Sigmoid colon (tissue), 6 donors: ENCODE measurements at regions not wholly inside any gene's neighbourhood (a gene's known extent, or its start where the extent isn't known, plus 50 kb on each side); places are given as distances from the start of the nearest gene placed in this dataset.

Source experiments
- DNase-seq: peaks from one replicate; pipeline ENCODE4 v3.0.0-alpha.2; 2019
- H3K27ac ChIP-seq, 4 donors: fragments of 200-600 bp; sonication (generic); one replicate each; pipeline ENCODE4 v1.5.1; 2016 to 2019; ENCODE audit warnings: mild to moderate bottlenecking in 1 of 4
- H3K27me3 ChIP-seq, 3 donors: fragments of 200-600 bp; sonication (generic); one replicate each; pipeline ENCODE4 v1.5.1; 2019; ENCODE audit warnings: mild to moderate bottlenecking in 1 of 3
- H3K36me3 ChIP-seq, 4 donors: fragments of 200-600 bp; sonication (generic); one replicate each; pipeline ENCODE4 v1.5.1; 2016 to 2019
- H3K4me1 ChIP-seq, 4 donors: fragments of 200-600 bp; sonication (generic); one replicate each; pipeline ENCODE4 v1.5.1; 2017 to 2019
- H3K4me3 ChIP-seq, 4 donors: fragments of 200-600 bp; sonication (generic); one replicate each; pipeline ENCODE4 v1.5.1; 2017 to 2019; ENCODE audit warnings: mild to moderate bottlenecking in 2 of 4, moderate library complexity in 1 of 4
- H3K9me3 ChIP-seq, 4 donors: fragments of 200-600 bp in 3 of 4; sonication (generic) in 3 of 4; one replicate each; pipeline versions ENCODE4 v1.5.1 to v1.6.1; 2013 to 2019
- EP300 ChIP-seq, 4 donors: sonication (generic); formaldehyde crosslinking; IDR thresholded peaks; one replicate each; pipeline ENCODE4 v1.6.1; 2017; ENCODE audit warnings: antibody characterized with exemption in 4 of 4
- POLR2A ChIP-seq, 2 donors: fragments of 450-650 bp; IDR thresholded peaks; one replicate each; pipeline ENCODE4 v1.6.1; 2016; ENCODE audit warnings: antibody characterized with exemption in 2 of 2, mild to moderate bottlenecking in 2 of 2, moderate library complexity in 2 of 2
- POLR2AphosphoS5 ChIP-seq, 4 donors: sonication (generic); formaldehyde crosslinking; IDR thresholded peaks; one replicate each; pipeline ENCODE4 v1.6.1; 2017; ENCODE audit warnings: antibody characterized with exemption in 4 of 4
- WGBS, 2 donors: extraction: QIAGEN DNeasy Blood & Tissue Kit; methylation state at CpG; one replicate each; pipeline ENCODE4 v1.1.7; 2013; 5-methylcytosine and 5-hydroxymethylcytosine counted together
- intact Hi-C: fragments of 100-400 bp; cut with DNase I; formaldehyde crosslinking; loops from one replicate; pipeline ENCODE4 v1.15.1; 2023
- TF ChIP-seq, protein P1 (sequence below), 4 experiments: fragments of 450-650 bp in 3 of 4; fragments of 200-600 bp in 1 of 4; IDR thresholded peaks; one replicate each; pipeline ENCODE4 v1.5.1; 2016 to 2019; ENCODE audit warnings: antibody characterized with exemption in 4 of 4, mild to moderate bottlenecking in 3 of 4, moderate library complexity in 2 of 4
- donor health status: healthy with polysubstance abuse.
- donor health status: healthy.

DNA sequence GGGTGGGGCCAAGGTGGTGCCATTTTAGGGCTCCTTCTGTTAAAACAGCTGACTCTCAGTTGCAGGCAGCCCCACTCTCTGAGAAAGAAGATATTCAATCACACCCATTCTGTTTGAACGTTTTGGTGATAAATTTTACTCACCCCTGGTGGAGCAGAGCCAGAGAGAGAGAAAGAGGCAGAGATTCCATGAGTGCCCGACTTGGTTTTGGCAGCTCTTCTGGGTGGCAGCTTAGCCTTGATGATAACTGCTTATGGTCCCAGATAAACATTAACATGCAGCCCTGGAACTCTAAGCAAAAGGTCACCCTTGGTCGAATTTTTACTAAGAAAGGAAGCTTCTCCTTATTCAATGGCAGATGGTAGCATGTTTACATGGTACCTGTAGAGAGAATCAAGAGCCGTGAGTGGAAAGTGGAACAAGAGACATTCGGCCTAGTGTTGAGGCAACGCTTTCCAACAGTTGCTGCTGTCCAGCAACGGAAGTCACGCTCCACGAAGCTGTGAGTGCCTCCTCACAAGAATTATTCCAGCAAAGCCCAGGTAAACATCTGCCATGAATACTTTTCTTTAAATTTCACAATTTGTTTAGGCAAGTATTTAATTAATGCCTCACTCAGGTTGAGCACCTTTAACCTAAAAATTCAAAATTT lies 530.6 kb upstream of the ROBO2 start:
- H3K27me3 ChIP-seq: no peaks in the 10 kb centered on the region
- WGBS, 2 donors: 65 to 76% methylated on average over 9 of the region's 9 CpGs

GRCh38 chr3:76514836-76515235 lies 525.1 kb upstream of the ROBO2 start:
- H3K27ac ChIP-seq: no peak overlapping the region
- DNase-seq: no peak
- no peaks in the 10 kb centered on the region for H3K9me3 ChIP-seq
- no peak for TF ChIP-seq EP300 (IDR thresholded peaks at IDR 0.05)
- no peak for TF ChIP-seq POLR2A (IDR thresholded peaks at IDR 0.05)
- TF ChIP-seq POLR2AphosphoS5 (IDR thresholded peaks at IDR 0.05): no peak
- TF ChIP-seq, protein P1, sequence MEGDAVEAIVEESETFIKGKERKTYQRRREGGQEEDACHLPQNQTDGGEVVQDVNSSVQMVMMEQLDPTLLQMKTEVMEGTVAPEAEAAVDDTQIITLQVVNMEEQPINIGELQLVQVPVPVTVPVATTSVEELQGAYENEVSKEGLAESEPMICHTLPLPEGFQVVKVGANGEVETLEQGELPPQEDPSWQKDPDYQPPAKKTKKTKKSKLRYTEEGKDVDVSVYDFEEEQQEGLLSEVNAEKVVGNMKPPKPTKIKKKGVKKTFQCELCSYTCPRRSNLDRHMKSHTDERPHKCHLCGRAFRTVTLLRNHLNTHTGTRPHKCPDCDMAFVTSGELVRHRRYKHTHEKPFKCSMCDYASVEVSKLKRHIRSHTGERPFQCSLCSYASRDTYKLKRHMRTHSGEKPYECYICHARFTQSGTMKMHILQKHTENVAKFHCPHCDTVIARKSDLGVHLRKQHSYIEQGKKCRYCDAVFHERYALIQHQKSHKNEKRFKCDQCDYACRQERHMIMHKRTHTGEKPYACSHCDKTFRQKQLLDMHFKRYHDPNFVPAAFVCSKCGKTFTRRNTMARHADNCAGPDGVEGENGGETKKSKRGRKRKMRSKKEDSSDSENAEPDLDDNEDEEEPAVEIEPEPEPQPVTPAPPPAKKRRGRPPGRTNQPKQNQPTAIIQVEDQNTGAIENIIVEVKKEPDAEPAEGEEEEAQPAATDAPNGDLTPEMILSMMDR (IDR thresholded peaks at IDR 0.05): no peak
- intact Hi-C loops: no loop called here
- no peaks in the 10 kb centered on the region for H3K27me3 ChIP-seq
- no peaks in the 10 kb centered on the region for H3K4me1 ChIP-seq
- no peaks in the 10 kb centered on the region for H3K36me3 ChIP-seq
- H3K4me3 ChIP-seq: no peak overlapping the region

More for the DNA sequence above, 530.6 kb upstream of the ROBO2 start:
- no peaks in the 10 kb centered on the region for H3K36me3 ChIP-seq
- no peak overlapping the region for H3K4me3 ChIP-seq
- H3K27ac ChIP-seq: no peak overlapping the region
- DNase-seq: no peak
- no peaks in the 10 kb centered on the region for H3K9me3 ChIP-seq
- intact Hi-C loops: no loop called here
- TF ChIP-seq, protein P1 (IDR thresholded peaks at IDR 0.05): no peak
- TF ChIP-seq POLR2AphosphoS5 (IDR thresholded peaks at IDR 0.05): no peak
- no peak for TF ChIP-seq EP300 (IDR thresholded peaks at IDR 0.05)
- H3K4me1 ChIP-seq: peaks cover 0 to 6% (median 0%) of the 10 kb centered on the region in 4 donors

GRCh38 chr3:76523337-76523736 lies 516.6 kb upstream of the ROBO2 start:
- H3K4me1 ChIP-seq: no peaks in the 10 kb centered on the region
- TF ChIP-seq POLR2AphosphoS5 (IDR thresholded peaks at IDR 0.05) (no peak), POLR2A (IDR thresholded peaks at IDR 0.05) (no peak), EP300 (IDR thresholded peaks at IDR 0.05) (no peak)
- TF ChIP-seq, protein P1 (IDR thresholded peaks at IDR 0.05): no peak
- no peak overlapping the region for H3K4me3 ChIP-seq
- intact Hi-C loops: no loop called here
- H3K27me3 ChIP-seq: no peaks in the 10 kb centered on the region
- no peak for DNase-seq
- WGBS, 2 donors: 46 to 54% methylated on average over 1 of the region's 1 CpG
- no peaks in the 10 kb centered on the region for H3K9me3 ChIP-seq
- H3K36me3 ChIP-seq: no peaks in the 10 kb centered on the region
- no peak overlapping the region for H3K27ac ChIP-seq

DNA sequence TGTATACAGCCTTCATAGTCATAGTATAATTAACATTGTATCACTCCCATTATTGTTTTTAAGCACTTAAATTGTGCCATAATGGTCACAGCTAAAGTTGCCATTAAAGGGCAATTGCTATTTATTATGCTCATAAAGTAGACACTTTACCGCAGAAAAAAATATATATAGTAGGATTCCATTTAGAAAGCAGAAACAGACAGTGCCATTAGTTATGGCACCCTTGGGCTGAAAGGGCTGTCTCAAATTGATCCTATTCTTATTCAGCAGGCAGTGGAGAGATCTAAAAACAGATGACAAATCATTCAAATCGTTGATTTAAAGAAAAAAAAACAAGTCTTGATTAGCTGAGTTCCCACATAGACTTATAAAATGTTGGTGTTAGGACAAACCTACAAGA lies 514.2 kb upstream of the ROBO2 start:
- no peaks in the 10 kb centered on the region for H3K36me3 ChIP-seq
- H3K4me3 ChIP-seq: no peak overlapping the region
- no peaks in the 10 kb centered on the region for H3K4me1 ChIP-seq
- TF ChIP-seq, protein P1 (IDR thresholded peaks at IDR 0.05): no peak
- TF ChIP-seq POLR2A (IDR thresholded peaks at IDR 0.05) (no peak), EP300 (IDR thresholded peaks at IDR 0.05) (no peak), POLR2AphosphoS5 (IDR thresholded peaks at IDR 0.05) (no peak)
- no peaks in the 10 kb centered on the region for H3K27me3 ChIP-seq
- intact Hi-C loops: no loop called here
- DNase-seq: no peak
- no peaks in the 10 kb centered on the region for H3K9me3 ChIP-seq
- no peak overlapping the region for H3K27ac ChIP-seq
- WGBS, 2 donors: 76 to 81% methylated on average over 2 of the region's 2 CpGs

DNA sequence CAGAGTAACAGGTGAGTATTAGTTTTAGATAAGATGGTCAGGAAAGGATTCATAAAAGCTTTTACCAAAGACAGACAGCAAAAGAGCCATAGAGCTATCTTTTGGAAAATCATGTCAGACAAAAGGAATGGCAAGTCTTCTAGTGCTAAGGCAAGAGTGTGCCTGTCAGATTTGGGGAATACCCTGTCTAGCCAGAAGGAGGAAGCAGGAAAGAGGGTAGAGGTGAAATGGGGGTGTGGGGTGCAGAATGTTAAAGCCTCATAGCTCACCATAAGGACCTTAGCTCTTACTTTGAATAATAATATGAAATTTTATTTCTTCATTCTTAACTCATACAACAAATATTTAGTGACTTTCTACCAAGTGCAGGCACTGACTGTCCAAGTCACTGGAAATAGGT lies 512.1 kb upstream of the ROBO2 start:
- no peaks in the 10 kb centered on the region for H3K36me3 ChIP-seq
- no peaks in the 10 kb centered on the region for H3K27me3 ChIP-seq
- no peaks in the 10 kb centered on the region for H3K4me1 ChIP-seq
- TF ChIP-seq POLR2AphosphoS5 (IDR thresholded peaks at IDR 0.05): no peak
- TF ChIP-seq EP300 (IDR thresholded peaks at IDR 0.05): no peak
- no peak for TF ChIP-seq POLR2A (IDR thresholded peaks at IDR 0.05)
- TF ChIP-seq, protein P1 (IDR thresholded peaks at IDR 0.05): no peak
- no peak overlapping the region for H3K4me3 ChIP-seq
- no peak for DNase-seq
- intact Hi-C loops: no loop called here
- H3K9me3 ChIP-seq: no peaks in the 10 kb centered on the region
- no peak overlapping the region for H3K27ac ChIP-seq
